ENCODE measurements at regions not wholly inside any gene's neighbourhood (a gene's known extent, or its start where the extent isn't known, plus 50 kb on each side); places are given as distances from the start of the nearest gene placed in this dataset.

GRCh38 chr5:167363065-167363464 lies 928.4 kb upstream of the WWC1 start:
- no peak for TF ChIP-seq CTCF (IDR thresholded peaks at IDR 0.05)
- no peak for TF ChIP-seq ZFX (IDR thresholded peaks at IDR 0.05; ENCODE audit: borderline replicate concordance)
